ENCODE measurements at regions not wholly inside any gene's neighbourhood (a gene's known extent, or its start where the extent isn't known, plus 50 kb on each side); places are given as distances from the start of the nearest gene placed in this dataset.

DNA sequence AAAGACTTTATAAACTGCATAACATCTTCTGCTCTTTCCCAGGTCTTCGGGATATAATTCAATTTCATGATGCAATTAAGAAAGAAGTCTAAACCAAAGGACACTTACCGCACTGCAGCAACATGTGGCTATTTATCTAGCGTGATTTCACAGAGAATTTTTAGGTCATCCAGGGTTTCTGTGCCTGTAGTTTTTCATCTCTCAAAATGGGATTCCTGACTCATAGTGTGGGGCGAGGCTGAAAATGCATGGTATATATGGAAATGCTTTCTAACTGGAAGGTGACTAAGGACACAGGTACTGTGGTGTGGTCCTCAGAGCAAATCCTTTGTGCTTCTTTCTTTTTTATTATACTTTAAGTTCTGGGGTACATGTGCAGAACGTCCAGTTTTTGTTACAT lies 557.7 kb upstream of the KLF4 start:
- H3K79me2 ChIP-seq (ENCODE audit: insufficient read depth, low read length): no peaks in the 10 kb centered on the region
- H3K27me3 ChIP-seq (ENCODE audit: insufficient read depth, low read length): no peaks in the 10 kb centered on the region
- H3K36me3 ChIP-seq (ENCODE audit: insufficient read depth, low read length): no peaks in the 10 kb centered on the region
- no peaks in the 10 kb centered on the region for H3K9me2 ChIP-seq (ENCODE audit: low read depth, low read length)
- TF ChIP-seq, protein P1, sequence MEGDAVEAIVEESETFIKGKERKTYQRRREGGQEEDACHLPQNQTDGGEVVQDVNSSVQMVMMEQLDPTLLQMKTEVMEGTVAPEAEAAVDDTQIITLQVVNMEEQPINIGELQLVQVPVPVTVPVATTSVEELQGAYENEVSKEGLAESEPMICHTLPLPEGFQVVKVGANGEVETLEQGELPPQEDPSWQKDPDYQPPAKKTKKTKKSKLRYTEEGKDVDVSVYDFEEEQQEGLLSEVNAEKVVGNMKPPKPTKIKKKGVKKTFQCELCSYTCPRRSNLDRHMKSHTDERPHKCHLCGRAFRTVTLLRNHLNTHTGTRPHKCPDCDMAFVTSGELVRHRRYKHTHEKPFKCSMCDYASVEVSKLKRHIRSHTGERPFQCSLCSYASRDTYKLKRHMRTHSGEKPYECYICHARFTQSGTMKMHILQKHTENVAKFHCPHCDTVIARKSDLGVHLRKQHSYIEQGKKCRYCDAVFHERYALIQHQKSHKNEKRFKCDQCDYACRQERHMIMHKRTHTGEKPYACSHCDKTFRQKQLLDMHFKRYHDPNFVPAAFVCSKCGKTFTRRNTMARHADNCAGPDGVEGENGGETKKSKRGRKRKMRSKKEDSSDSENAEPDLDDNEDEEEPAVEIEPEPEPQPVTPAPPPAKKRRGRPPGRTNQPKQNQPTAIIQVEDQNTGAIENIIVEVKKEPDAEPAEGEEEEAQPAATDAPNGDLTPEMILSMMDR (IDR thresholded peaks at IDR 0.05; ENCODE audit: low read length): no peak
- no peak for TF ChIP-seq EZH2 (IDR thresholded peaks at IDR 0.05; ENCODE audit: borderline replicate concordance, low read length)
- no peak overlapping the region for H3K4me2 ChIP-seq (ENCODE audit: low read length)
- no peak overlapping the region for H2AFZ ChIP-seq (ENCODE audit: low read length)
- H3K27ac ChIP-seq (ENCODE audit: low read depth, low read length, poor library complexity, severe bottlenecking): no peak overlapping the region
- no peak overlapping the region for H3K4me3 ChIP-seq (ENCODE audit: low read depth, low read length, poor library complexity, severe bottlenecking)
- H3K4me1 ChIP-seq (ENCODE audit: insufficient read depth, low read length, severe bottlenecking): no peaks in the 10 kb centered on the region
- H3F3A ChIP-seq (ENCODE audit: insufficient read depth, low read length): no peaks in the 10 kb centered on the region
- no peak overlapping the region for H3K9ac ChIP-seq (ENCODE audit: low read length)
- no peaks in the 10 kb centered on the region for H4K20me1 ChIP-seq (ENCODE audit: insufficient read depth, low read length)
- 0 out of 2 replicates have a peak, but pooled peaks cover 4% of the 10 kb centered on the region for H3K9me3 ChIP-seq (ENCODE audit: low read length)

- Histone ChIP-seq H3K27me3 (ENCODE audit: insufficient read depth, low read length) (no peaks in the 10 kb centered on the region), H3K4me3 (ENCODE audit: low read depth, low read length, poor library complexity, severe bottlenecking) (no peak overlapping the region), H3K9me2 (ENCODE audit: low read depth, low read length) (no peaks in the 10 kb centered on the region), H4K20me1 (ENCODE audit: insufficient read depth, low read length) (no peaks in the 10 kb centered on the region), H2AFZ (ENCODE audit: low read length) (no peak overlapping the region), H3K27ac (ENCODE audit: low read depth, low read length, poor library complexity, severe bottlenecking) (no peak overlapping the region), H3K9me3 (ENCODE audit: low read length) (0 out of 2 replicates have a peak, but pooled peaks cover 4% of the 10 kb centered on the region), H3K4me1 (ENCODE audit: insufficient read depth, low read length, severe bottlenecking) (no peaks in the 10 kb centered on the region), H3K36me3 (ENCODE audit: insufficient read depth, low read length) (no peaks in the 10 kb centered on the region), H3K9ac (ENCODE audit: low read length) (no peak overlapping the region), H3F3A (ENCODE audit: insufficient read depth, low read length) (no peaks in the 10 kb centered on the region), H3K79me2 (ENCODE audit: insufficient read depth, low read length) (no peaks in the 10 kb centered on the region), H3K4me2 (ENCODE audit: low read length) (no peak overlapping the region)
- TF ChIP-seq, protein P1 (IDR thresholded peaks at IDR 0.05; ENCODE audit: low read length): no peak
- TF ChIP-seq EZH2 (IDR thresholded peaks at IDR 0.05; ENCODE audit: borderline replicate concordance, low read length): no peak
Observed at GRCh38 chr9:108045851-108046250, 556.3 kb upstream of the KLF4 start.

GRCh38 chr9:108043585-108043984 lies 554.0 kb upstream of the KLF4 start:
- no peaks in the 10 kb centered on the region for H4K20me1 ChIP-seq (ENCODE audit: insufficient read depth, low read length)
- H3K4me1 ChIP-seq (ENCODE audit: insufficient read depth, low read length, severe bottlenecking): no peaks in the 10 kb centered on the region
- no peak overlapping the region for H3K4me3 ChIP-seq (ENCODE audit: low read depth, low read length, poor library complexity, severe bottlenecking)
- no peak overlapping the region for H3K27ac ChIP-seq (ENCODE audit: low read depth, low read length, poor library complexity, severe bottlenecking)
- no peaks in the 10 kb centered on the region for H3K27me3 ChIP-seq (ENCODE audit: insufficient read depth, low read length)
- H3K9me3 ChIP-seq (ENCODE audit: low read length): 0 out of 2 replicates have a peak, but pooled peaks cover 4% of the 10 kb centered on the region
- no peak overlapping the region for H3K9ac ChIP-seq (ENCODE audit: low read length)
- no peak overlapping the region for H2AFZ ChIP-seq (ENCODE audit: low read length)
- H3K4me2 ChIP-seq (ENCODE audit: low read length): no peak overlapping the region
- H3K36me3 ChIP-seq (ENCODE audit: insufficient read depth, low read length): no peaks in the 10 kb centered on the region
- H3F3A ChIP-seq (ENCODE audit: insufficient read depth, low read length): no peaks in the 10 kb centered on the region
- no peaks in the 10 kb centered on the region for H3K79me2 ChIP-seq (ENCODE audit: insufficient read depth, low read length)
- no peaks in the 10 kb centered on the region for H3K9me2 ChIP-seq (ENCODE audit: low read depth, low read length)
- no peak for TF ChIP-seq EZH2 (IDR thresholded peaks at IDR 0.05; ENCODE audit: borderline replicate concordance, low read length)
- TF ChIP-seq, protein P1 (IDR thresholded peaks at IDR 0.05; ENCODE audit: low read length): no peak

Data from OCI-LY1 (cell line).